ENCODE measurements at regions not wholly inside any gene's neighbourhood (a gene's known extent, or its start where the extent isn't known, plus 50 kb on each side); places are given as distances from the start of the nearest gene placed in this dataset.
"Not testable (repeated sequence)": the region's sequence is repeated elsewhere in the genome, so short reads cannot be mapped to it uniquely, and the experiment has no call there.

GRCh38 chr3:159884661-159885402, 103.8 kb upstream of the IL12A start:
- no peak for TF ChIP-seq CTCF (IDR thresholded peaks at IDR 0.05)
- no peak for DNase-seq (ENCODE audit: low spot score)
- H3K27ac ChIP-seq = no peak overlapping the region

GRCh38 chr3:159886050-159886449, 102.6 kb upstream of the IL12A start:
- TF ChIP-seq CTCF (IDR thresholded peaks at IDR 0.05) = no peak
- H3K27ac ChIP-seq = no peak overlapping the region
- H3K4me3 ChIP-seq = no peak overlapping the region
- no peak for DNase-seq (ENCODE audit: low spot score)

More at GRCh38 chr3:159884661-159885402, 103.8 kb upstream of the IL12A start:
- no peak overlapping the region for H3K4me3 ChIP-seq

GRCh38 chr3:159886530-159886929, 102.1 kb upstream of the IL12A start:
- DNase-seq (ENCODE audit: low spot score); H3K4me3 ChIP-seq; H3K27ac ChIP-seq: not testable (repeated sequence)

- H3K4me3 ChIP-seq = no peak overlapping the region
- TF ChIP-seq CTCF (IDR thresholded peaks at IDR 0.05) = no peak
- no peak for DNase-seq (ENCODE audit: low spot score)
- no peak overlapping the region for H3K27ac ChIP-seq
Measured at GRCh38 chr3:159887168-159887567, 101.5 kb upstream of the IL12A start.

GRCh38 chr3:159887911-159888310, 100.7 kb upstream of the IL12A start:
- no peak for TF ChIP-seq CTCF (IDR thresholded peaks at IDR 0.05)
- Histone ChIP-seq H3K4me3 (no peak overlapping the region), H3K27ac (no peak overlapping the region)
- no peak for DNase-seq (ENCODE audit: low spot score)

GRCh38 chr3:159892171-159892795, 96.4 kb upstream of the IL12A start:
- H3K4me3 ChIP-seq = no peak overlapping the region
- no peak overlapping the region for H3K27ac ChIP-seq
- no peak for TF ChIP-seq CTCF (IDR thresholded peaks at IDR 0.05)
- no peak for DNase-seq (ENCODE audit: low spot score)

- Histone ChIP-seq H3K4me3 (no peak overlapping the region), H3K27ac (no peak overlapping the region)
- no peak for TF ChIP-seq CTCF (IDR thresholded peaks at IDR 0.05)
- DNase-seq (ENCODE audit: low spot score) = no peak
Measured at GRCh38 chr3:159892801-159893200, 95.8 kb upstream of the IL12A start.

Data from coronary artery (tissue), 2 donors.